A549 (cell line): ENCODE measurements at regions not wholly inside any gene's neighbourhood (a gene's known extent, or its start where the extent isn't known, plus 50 kb on each side); places are given as distances from the start of the nearest gene placed in this dataset.

Source experiments
- ATAC-seq, 2 experiments: fragments of 200-7000 bp in 1 of 2; fragments of >200 bp in 1 of 2; cut with Nextera tagmentation in 1 of 2; cut with Tn5 transposase in 1 of 2; 3 replicates each; pipeline versions ENCODE4 v1.8.0 to v1.9.1; 2018 to 2020; ENCODE audit warnings: mild to moderate bottlenecking in 1 of 2, moderate library complexity in 1 of 2
- CTCF ChIA-PET: fragments of 300-600 bp; sonication (Branson Sonifier 250); formaldehyde crosslinking; extraction: SDS; loops from one replicate; lab custom pipeline; 2021; ENCODE audit warnings: antibody characterized with exemption, inconsistent platforms; lab: Yijun Ruan, JAX
- POLR2A ChIA-PET: fragments of 350-600 bp; formaldehyde crosslinking; extraction: SDS; loops from one replicate; lab custom pipeline; 2021; ENCODE audit warnings: antibody characterized with exemption, inconsistent platforms; lab: Yijun Ruan, JAX
- DNase-seq, 2 experiments: peaks; one replicate each; pipeline versions ENCODE4 v3.0.0 to v3.0.0-alpha.2; 2011 to 2016; ENCODE audit warnings: low read depth in 1 of 2, low spot score in 1 of 2
- FAIRE-seq: peaks from 2 replicates; lab custom pipeline; 2011; peaks lifted over from hg19 to GRCh38; lab: Jason Lieb, UNC
- H3K27ac ChIP-seq, 2 experiments: fragments of >200 bp; sonication (Bioruptor Twin); formaldehyde crosslinking; 3 replicates each; pipeline ENCODE4 v1.5.1; 2016 to 2017
- H3K4me1 ChIP-seq: fragments of >200 bp; sonication (Bioruptor Twin); formaldehyde crosslinking; 3 replicates; pipeline ENCODE4 v1.6.1; 2016
- H3K4me2 ChIP-seq: fragments of >200 bp; sonication (Bioruptor Twin); formaldehyde crosslinking; 3 replicates; pipeline ENCODE4 v1.6.1; 2016
- H3K4me3 ChIP-seq: fragments of >200 bp; sonication (Bioruptor Twin); formaldehyde crosslinking; 3 replicates; pipeline ENCODE4 v1.5.1; 2016
- H3K9me3 ChIP-seq: fragments of >200 bp; sonication (Bioruptor Twin); formaldehyde crosslinking; 3 replicates; pipeline ENCODE4 v1.6.1; 2016
- ATOH8 ChIP-seq: fragments of 250-450 bp; sonication (Bioruptor Pico); IDR thresholded peaks from 2 replicates; pipeline ENCODE4 v1.5.0; 2020; ENCODE audit warnings: low read depth, mild to moderate bottlenecking, moderate library complexity
- CBX8 ChIP-seq: fragments of 200-600 bp; sonication (generic); IDR thresholded peaks from 2 replicates; pipeline ENCODE4 v1.6.1; 2016
- CHD2 ChIP-seq: fragments of 150-350 bp; IDR thresholded peaks from 2 replicates; pipeline ENCODE4 v1.6.1; 2014; ENCODE audit warnings: low read length; ENCODE audit not compliant: partially characterized antibody
- CHD4 ChIP-seq: fragments of 200-600 bp; sonication (generic); IDR thresholded peaks from 2 replicates; pipeline ENCODE4 v1.6.1; 2016; ENCODE audit warnings: antibody characterized with exemption, mild to moderate bottlenecking, borderline replicate concordance
- CTCF ChIP-seq: fragments of >200 bp; sonication (Bioruptor Twin); formaldehyde crosslinking; IDR thresholded peaks from 3 replicates; pipeline ENCODE4 v1.5.1; 2016
- FOSB ChIP-seq: fragments of 250-450 bp; sonication (Bioruptor Pico); IDR thresholded peaks from 2 replicates; pipeline ENCODE4 v1.5.0; 2020; ENCODE audit warnings: mild to moderate bottlenecking, moderate library complexity
- FOSL2 ChIP-seq, 2 experiments: fragments of 450-650 bp in 1 of 2; fragments of >200 bp in 1 of 2; sonication (Bioruptor Twin) in 1 of 2; formaldehyde crosslinking; IDR thresholded peaks; 2 replicates each; pipeline versions ENCODE4 v1.5.0 to v1.6.1; 2016 to 2020; ENCODE audit warnings: mild to moderate bottlenecking in 1 of 2, moderate library complexity in 1 of 2
- FOXS1 ChIP-seq: fragments of 250-450 bp; sonication (Bioruptor Pico); IDR thresholded peaks from 2 replicates; pipeline ENCODE4 v1.5.0; 2020; ENCODE audit warnings: mild to moderate bottlenecking, moderate library complexity
- HES2 ChIP-seq: fragments of >200 bp; sonication (Bioruptor Twin); formaldehyde crosslinking; IDR thresholded peaks from 2 replicates; pipeline ENCODE4 v1.6.1; 2016
- HEYL ChIP-seq: fragments of 250-450 bp; sonication (Bioruptor Pico); IDR thresholded peaks from 2 replicates; pipeline ENCODE4 v1.8.0; 2021; ENCODE audit warnings: mild to moderate bottlenecking, moderate library complexity
- HOXA7 ChIP-seq: fragments of 250-450 bp; sonication (Bioruptor Pico); IDR thresholded peaks from 2 replicates; pipeline ENCODE4 v1.5.0; 2020; ENCODE audit warnings: mild to moderate bottlenecking, moderate library complexity
- JUN ChIP-seq, 2 experiments: fragments of >200 bp; sonication (Bioruptor Twin); formaldehyde crosslinking; IDR thresholded peaks; 2 replicates in 1 of 2; 3 replicates in 1 of 2; pipeline ENCODE4 v1.6.1; 2016 to 2017
- MAX ChIP-seq: IDR thresholded peaks from 2 replicates; pipeline ENCODE4 v1.6.1; 2012
- MAZ ChIP-seq: fragments of 150-350 bp; IDR thresholded peaks from 2 replicates; pipeline ENCODE4 v1.6.1; 2014; ENCODE audit warnings: antibody characterized with exemption, low read depth, low read length, borderline replicate concordance
- NR3C1 ChIP-seq: fragments of >200 bp; sonication (Bioruptor Twin); formaldehyde crosslinking; IDR thresholded peaks from 3 replicates; pipeline ENCODE4 v1.6.1; 2017
- POLR2A ChIP-seq: IDR thresholded peaks from 2 replicates; pipeline ENCODE4 v1.6.1; 2012; ENCODE audit warnings: mild to moderate bottlenecking, low read length
- POLR2AphosphoS2 ChIP-seq: conservative IDR thresholded peaks from 2 replicates; pipeline ENCODE4 v1.6.1; 2012; ENCODE audit warnings: low read length, improper control_type of control experiment, inconsistent platforms
- RARB ChIP-seq: fragments of 250-450 bp; sonication (Bioruptor Pico); IDR thresholded peaks from 2 replicates; pipeline ENCODE4 v1.8.0; 2021; ENCODE audit warnings: mild to moderate bottlenecking, moderate library complexity
- RCOR1 ChIP-seq: fragments of 150-350 bp; IDR thresholded peaks from 2 replicates; pipeline ENCODE4 v1.6.1; 2014; ENCODE audit warnings: antibody characterized with exemption, low read length, low read depth
- REST ChIP-seq: fragments of 200-600 bp; sonication (generic); IDR thresholded peaks from 2 replicates; pipeline ENCODE4 v1.6.1; 2016; ENCODE audit warnings: antibody characterized with exemption, mild to moderate bottlenecking, moderate library complexity
- SREBF2 ChIP-seq: fragments of 450-650 bp; IDR thresholded peaks from 2 replicates; pipeline ENCODE4 v1.6.1; 2014; ENCODE audit warnings: mild to moderate bottlenecking, moderate library complexity
- TFCP2L1 ChIP-seq: fragments of 250-450 bp; sonication (Bioruptor Pico); IDR thresholded peaks from 2 replicates; pipeline ENCODE4 v1.5.0; 2021; ENCODE audit warnings: mild to moderate bottlenecking
- TP53 ChIP-seq: fragments of 250-450 bp; sonication (Bioruptor Pico); IDR thresholded peaks from 2 replicates; pipeline ENCODE4 v1.5.0; 2021; ENCODE audit warnings: mild to moderate bottlenecking, moderate library complexity
- WGBS: methylation state at CpG from one replicate; pipeline ENCODE4 v1.1.6; 2017; ENCODE audit errors: missing lambda C conversion rate; 5-methylcytosine and 5-hydroxymethylcytosine counted together

- DNase-seq (no peak), ATAC-seq (no peak), FAIRE-seq (no peak)
- Histone ChIP-seq H3K4me3 (no peak overlapping the region), H3K4me1 (no peaks in the 10 kb centered on the region), H3K27ac (no peak overlapping the region), H3K4me2 (no peak overlapping the region), H3K9me3 (no peaks in the 10 kb centered on the region)
- TF ChIP-seq RCOR1 = no peak
- ChIA-PET CTCF (no interaction called here), POLR2A (no interaction called here)
- 81% methylated on average over 3 of the region's 3 CpGs for WGBS
These were observed 114.6 kb upstream of the TAB2 start for GRCh38 chr6:149202952-149203351.

GRCh38 chr6:149203509-149203908 lies 114.0 kb upstream of the TAB2 start:
- no peak overlapping the region for H3K4me2 ChIP-seq
- CTCF ChIA-PET = no interaction called here

GRCh38 chr6:149208134-149208601 lies 109.3 kb upstream of the TAB2 start:
- FAIRE-seq = no peak
- no peak overlapping the region for H3K4me3 ChIP-seq
- CTCF ChIA-PET = no interaction called here
- H3K9me3 ChIP-seq = no peaks in the 10 kb centered on the region
- TF ChIP-seq POLR2AphosphoS2 (no peak), NR3C1 (no peak), JUN (IDR thresholded peaks at IDR 0.05) (no peak), CHD4 (no peak), MAX (no peak), HES2 (no peak), CBX8 (no peak), FOSL2 (IDR thresholded peaks at IDR 0.05) (no peak), FOSL2 (CRISPR knock-in tag; IDR thresholded peaks at IDR 0.05) (no peak), HOXA7 (CRISPR knock-in tag) (no peak), ATOH8 (CRISPR knock-in tag) (no peak), POLR2A (no peak), MAZ (no peak), FOSB (CRISPR knock-in tag) (no peak), CHD2 (no peak), FOXS1 (CRISPR knock-in tag) (no peak), TFCP2L1 (CRISPR knock-in tag) (no peak)
- WGBS = 52% methylated on average over 4 of the region's 4 CpGs
- no peak overlapping the region for H3K27ac ChIP-seq
- no peaks in the 10 kb centered on the region for H3K4me1 ChIP-seq
- DNase-seq = no peak
- ATAC-seq = no peak
- POLR2A ChIA-PET = no interaction called here
- no peak overlapping the region for H3K4me2 ChIP-seq

More at GRCh38 chr6:149203509-149203908, 114.0 kb upstream of the TAB2 start:
- TF ChIP-seq SREBF2 = no peak
- TF ChIP-seq HEYL (CRISPR knock-in tag) = no peak
- no peak for TF ChIP-seq RCOR1
- no peak for TF ChIP-seq TP53
- no peak for TF ChIP-seq CTCF
- TF ChIP-seq REST = no peak
- TF ChIP-seq RARB = no peak
- DNase-seq (no peak), ATAC-seq (no peak), FAIRE-seq (no peak)
- no peaks in the 10 kb centered on the region for H3K4me1 ChIP-seq
- H3K27ac ChIP-seq = no peak overlapping the region
- POLR2A ChIA-PET = no interaction called here
- H3K4me3 ChIP-seq = no peak overlapping the region
- 89% methylated on average over 4 of the region's 4 CpGs for WGBS
- no peaks in the 10 kb centered on the region for H3K9me3 ChIP-seq
